Keratinocyte (primary cell): ENCODE measurements at regions not wholly inside any gene's neighbourhood (a gene's known extent, or its start where the extent isn't known, plus 50 kb on each side); places are given as distances from the start of the nearest gene placed in this dataset.

Source experiments
- DNase-seq: peaks from one replicate; pipeline ENCODE4 v3.0.0-alpha.2; 2011; ENCODE audit warnings: low read depth, missing footprints, low spot score
- FAIRE-seq: peaks from 2 replicates; lab custom pipeline; 2011; peaks lifted over from hg19 to GRCh38; lab: Jason Lieb, UNC
- H2AFZ ChIP-seq: 2 replicates; pipeline ENCODE4 v1.6.0; 2012; ENCODE audit warnings: low read length, control low read depth, inconsistent platforms; ENCODE audit not compliant: control insufficient read depth
- H3K27ac ChIP-seq: 2 replicates; pipeline ENCODE4 v1.5.1; 2011; ENCODE audit warnings: low read length; ENCODE audit not compliant: control insufficient read depth, insufficient read depth
- H3K27me3 ChIP-seq: 3 replicates; pipeline ENCODE4 v1.6.0; 2011; ENCODE audit warnings: low read length; ENCODE audit not compliant: control insufficient read depth, insufficient read depth; ENCODE audit errors: extremely low read depth
- H3K36me3 ChIP-seq, 2 experiments: 2 replicates in 1 of 2; 3 replicates in 1 of 2; pipeline ENCODE4 v1.5.1; 2011; ENCODE audit warnings: low read length in 2 of 2, mild to moderate bottlenecking in 1 of 2; ENCODE audit not compliant: control insufficient read depth in 2 of 2, insufficient read depth in 2 of 2; ENCODE audit errors: extremely low read depth in 1 of 2
- H3K4me1 ChIP-seq: 3 replicates; pipeline ENCODE4 v1.5.1; 2011; ENCODE audit warnings: low read length; ENCODE audit not compliant: control insufficient read depth, insufficient read depth; ENCODE audit errors: extremely low read depth
- H3K4me2 ChIP-seq: 3 replicates; pipeline ENCODE4 v1.6.0; 2011; ENCODE audit warnings: low read depth, low read length; ENCODE audit not compliant: control insufficient read depth, insufficient read depth; ENCODE audit errors: extremely low read depth
- H3K4me3 ChIP-seq, 3 experiments: fragments of 200-600 bp in 1 of 3; sonication (generic) in 1 of 3; 2 replicates in 2 of 3; 3 replicates in 1 of 3; pipeline ENCODE4 v1.5.1; 2011 to 2016; ENCODE audit warnings: low read length in 3 of 3, mild to moderate bottlenecking in 3 of 3, control low read depth in 2 of 3, inconsistent platforms in 1 of 3, low read depth in 1 of 3, mixed read lengths in 1 of 3, mixed run types in 1 of 3, moderate library complexity in 1 of 3; ENCODE audit not compliant: control insufficient read depth in 2 of 3, insufficient read depth in 2 of 3; ENCODE audit errors: extremely low read depth in 1 of 3
- H3K79me2 ChIP-seq: 2 replicates; pipeline ENCODE4 v1.6.0; 2012; ENCODE audit warnings: low read length; ENCODE audit not compliant: control insufficient read depth, insufficient read depth
- H3K9ac ChIP-seq: 3 replicates; pipeline ENCODE4 v1.6.0; 2011; ENCODE audit warnings: low read length; ENCODE audit not compliant: control insufficient read depth, insufficient read depth; ENCODE audit errors: extremely low read depth
- H3K9me1 ChIP-seq: 3 replicates; pipeline ENCODE4 v1.6.0; 2011; ENCODE audit warnings: low read length; ENCODE audit not compliant: control insufficient read depth, insufficient read depth; ENCODE audit errors: extremely low read depth
- H3K9me3 ChIP-seq: 2 replicates; pipeline ENCODE4 v1.5.1; 2012; ENCODE audit warnings: low read depth, low read length; ENCODE audit not compliant: control insufficient read depth
- H4K20me1 ChIP-seq: 3 replicates; pipeline ENCODE4 v1.6.0; 2011; ENCODE audit warnings: low read length; ENCODE audit not compliant: control insufficient read depth, insufficient read depth; ENCODE audit errors: extremely low read depth
- EZH2 ChIP-seq: IDR thresholded peaks from one replicate; pipeline ENCODE4 v1.6.1; 2012; ENCODE audit warnings: inconsistent platforms, mild to moderate bottlenecking, low read length, moderate library complexity
- dilution Hi-C: fragments of 300-500 bp; cut with MboI; formaldehyde crosslinking; loops from one replicate; pipeline ENCODE4 v1.7.0; 2020; ENCODE audit warnings: low sequenced_read_pairs; ENCODE audit not compliant: extremely low pct_ligation_motif_present
- TF ChIP-seq, protein P1 (sequence below), 3 experiments: IDR thresholded peaks in 1 of 3; conservative IDR thresholded peaks in 1 of 3; optimal IDR thresholded peaks in 1 of 3; 2 replicates in 2 of 3; 3 replicates in 1 of 3; pipeline versions ENCODE3 to v1.5.1; 2011; ENCODE audit warnings: low read length in 3 of 3, mild to moderate bottlenecking in 3 of 3, moderate library complexity in 2 of 3, control low read depth in 1 of 3, inconsistent platforms in 1 of 3; ENCODE audit not compliant: insufficient read depth in 2 of 3; ENCODE audit errors: extremely low read depth in 1 of 3

DNA sequence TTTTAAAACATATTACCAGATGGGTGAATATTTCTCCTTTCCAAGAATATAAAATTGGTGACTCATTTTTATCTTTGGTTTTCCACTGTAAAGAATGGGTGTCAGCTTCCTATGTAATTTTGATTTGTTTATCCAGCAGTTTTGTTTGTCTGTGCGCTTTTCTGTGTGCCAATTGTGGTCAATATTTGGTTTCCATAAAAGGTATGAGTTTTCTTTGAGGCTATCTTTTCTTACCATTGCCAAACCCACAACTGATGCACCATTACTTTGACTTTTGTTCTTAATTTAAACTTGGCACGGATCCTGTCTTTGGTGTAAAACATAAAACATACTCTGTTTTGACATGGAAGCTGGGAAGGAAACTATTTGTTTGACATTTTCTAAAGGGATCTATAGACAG, 78.8 kb upstream of the NAV3 start:
- no peak for FAIRE-seq
- Histone ChIP-seq H4K20me1 (no peaks in the 10 kb centered on the region), H3K9me3 (no peaks in the 10 kb centered on the region), H3K79me2 (no peaks in the 10 kb centered on the region), H3K27ac (no peak overlapping the region), H2AFZ (no peak overlapping the region), H3K4me1 (no peaks in the 10 kb centered on the region), H3K4me3 (no peak overlapping the region), H3K4me2 (no peak overlapping the region), H3K9ac (no peak overlapping the region), H3K9me1 (no peaks in the 10 kb centered on the region), H3K36me3 (no peaks in the 10 kb centered on the region), H3K27me3 (no peaks in the 10 kb centered on the region)
- DNase-seq, result no peak
- no peak for TF ChIP-seq EZH2
- TF ChIP-seq, protein P1, sequence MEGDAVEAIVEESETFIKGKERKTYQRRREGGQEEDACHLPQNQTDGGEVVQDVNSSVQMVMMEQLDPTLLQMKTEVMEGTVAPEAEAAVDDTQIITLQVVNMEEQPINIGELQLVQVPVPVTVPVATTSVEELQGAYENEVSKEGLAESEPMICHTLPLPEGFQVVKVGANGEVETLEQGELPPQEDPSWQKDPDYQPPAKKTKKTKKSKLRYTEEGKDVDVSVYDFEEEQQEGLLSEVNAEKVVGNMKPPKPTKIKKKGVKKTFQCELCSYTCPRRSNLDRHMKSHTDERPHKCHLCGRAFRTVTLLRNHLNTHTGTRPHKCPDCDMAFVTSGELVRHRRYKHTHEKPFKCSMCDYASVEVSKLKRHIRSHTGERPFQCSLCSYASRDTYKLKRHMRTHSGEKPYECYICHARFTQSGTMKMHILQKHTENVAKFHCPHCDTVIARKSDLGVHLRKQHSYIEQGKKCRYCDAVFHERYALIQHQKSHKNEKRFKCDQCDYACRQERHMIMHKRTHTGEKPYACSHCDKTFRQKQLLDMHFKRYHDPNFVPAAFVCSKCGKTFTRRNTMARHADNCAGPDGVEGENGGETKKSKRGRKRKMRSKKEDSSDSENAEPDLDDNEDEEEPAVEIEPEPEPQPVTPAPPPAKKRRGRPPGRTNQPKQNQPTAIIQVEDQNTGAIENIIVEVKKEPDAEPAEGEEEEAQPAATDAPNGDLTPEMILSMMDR (optimal IDR thresholded peaks at IDR 0.05 in 1 of 3, IDR thresholded peaks at IDR 0.05 in 1 of 3, conservative IDR thresholded peaks at IDR 0.05 in 1 of 3; ENCODE audit: extremely low read depth in 1 of 3, insufficient read depth in 2 of 3, low read length in 3 of 3), result no peak
- dilution Hi-C loops, result no loop called here

DNA sequence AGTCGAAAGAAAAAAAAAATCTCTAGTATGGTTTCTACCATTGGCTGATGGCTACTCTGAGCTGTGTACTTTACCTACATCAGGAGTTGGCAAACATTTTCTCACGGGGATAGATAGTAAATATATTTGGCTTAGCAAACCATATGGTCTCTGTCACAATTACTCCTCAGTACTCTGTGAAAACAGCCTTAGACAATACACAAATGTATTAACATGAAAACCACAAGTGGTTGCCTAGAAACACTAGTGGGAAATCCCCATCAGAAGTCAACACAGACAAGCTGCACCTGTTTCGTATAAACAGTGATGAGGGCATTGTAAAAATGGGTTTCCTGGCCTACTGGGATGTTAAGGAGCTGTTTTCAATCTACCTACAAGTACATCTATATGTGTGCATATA, 84.6 kb upstream of the NAV3 start:
- DNase-seq, result no peak
- Histone ChIP-seq H3K79me2 (no peaks in the 10 kb centered on the region), H3K9me1 (no peaks in the 10 kb centered on the region), H3K4me3 (no peak overlapping the region), H3K27me3 (no peaks in the 10 kb centered on the region), H3K4me1 (no peaks in the 10 kb centered on the region), H3K4me2 (no peak overlapping the region), H3K9ac (no peak overlapping the region), H3K36me3 (no peaks in the 10 kb centered on the region), H4K20me1 (no peaks in the 10 kb centered on the region), H2AFZ (no peak overlapping the region), H3K9me3 (no peaks in the 10 kb centered on the region), H3K27ac (no peak overlapping the region)
- dilution Hi-C loops, result no loop called here
- no peak for FAIRE-seq
- TF ChIP-seq, protein P1 (optimal IDR thresholded peaks at IDR 0.05 in 1 of 3, IDR thresholded peaks at IDR 0.05 in 1 of 3, conservative IDR thresholded peaks at IDR 0.05 in 1 of 3; ENCODE audit: extremely low read depth in 1 of 3, insufficient read depth in 2 of 3, low read length in 3 of 3), result no peak
- no peak for TF ChIP-seq EZH2
